ENCODE measurements at regions not wholly inside any gene's neighbourhood (a gene's known extent, or its start where the extent isn't known, plus 50 kb on each side); places are given as distances from the start of the nearest gene placed in this dataset.
"Not testable (repeated sequence)": the region's sequence is repeated elsewhere in the genome, so short reads cannot be mapped to it uniquely, and the experiment has no call there.

DNA sequence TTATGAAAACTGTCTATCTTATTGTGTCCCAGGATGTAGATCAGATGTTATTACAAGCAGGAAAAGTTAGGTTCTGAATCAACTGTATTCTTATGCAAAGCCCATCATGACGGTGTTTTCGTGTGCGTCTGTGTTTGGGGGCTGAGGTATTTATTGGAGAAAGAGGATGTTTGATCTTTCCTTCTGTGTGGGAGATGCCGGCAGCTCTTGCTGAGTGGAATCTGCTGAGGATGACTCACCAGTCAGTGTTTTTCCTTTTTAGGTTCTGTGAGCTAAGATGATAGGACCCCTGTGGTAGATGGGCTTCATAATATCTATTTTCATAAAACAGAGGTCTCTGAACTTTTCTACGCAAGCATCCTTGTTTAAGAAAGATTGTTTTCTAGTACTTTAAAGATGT lies 107.1 kb downstream of the PWWP3B start:
- peak; percentile 72 for ATAC-seq
- CTCF ChIA-PET; H4K20me1 ChIP-seq (ENCODE audit: low read length); H3K4me3 ChIP-seq (ENCODE audit: low read length); H3K9me3 ChIP-seq (ENCODE audit: low read length); H3K27ac ChIP-seq (ENCODE audit: low read length); H3K9ac ChIP-seq (ENCODE audit: low read length); H2AFZ ChIP-seq (ENCODE audit: low read length); BruUV-seq (replicated peaks); H3K9me2 ChIP-seq (replicated peaks; ENCODE audit: low read length); H3F3A ChIP-seq (ENCODE audit: low read length, unreplicated experiment); H3K79me2 ChIP-seq (ENCODE audit: low read length); intact Hi-C loops (cut with micrococcal nuclease); DNase-seq; POLR2A ChIA-PET (ENCODE audit: unreplicated experiment); H3K36me3 ChIP-seq (ENCODE audit: low read depth, low read length); H3K27me3 ChIP-seq (ENCODE audit: low read length); H3K4me2 ChIP-seq (ENCODE audit: low read length): not testable (repeated sequence)
- peaks cover 18% of the 10 kb centered on the region for H3K4me1 ChIP-seq (ENCODE audit: insufficient read depth, low read length)

DNA sequence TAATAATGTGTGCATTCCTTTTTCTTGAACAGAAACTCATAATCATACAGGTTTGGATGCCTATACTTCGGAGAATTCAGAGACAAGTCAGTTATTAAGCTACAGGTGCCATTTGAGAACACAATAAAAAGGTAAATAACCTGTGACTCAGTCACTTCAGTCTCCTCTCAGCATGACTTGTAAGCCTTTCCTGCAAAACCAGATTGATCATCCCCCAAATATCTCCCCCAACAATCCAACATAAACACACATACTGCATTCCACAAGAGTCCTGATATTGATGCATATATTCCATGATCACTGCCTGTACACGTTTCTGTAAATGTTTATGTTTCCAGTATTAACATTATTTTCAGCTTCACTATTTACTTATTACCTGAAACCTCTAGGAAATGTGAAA lies 110.8 kb downstream of the PWWP3B start:
- Histone ChIP-seq H3K9me3 (ENCODE audit: low read length) (no peaks in the 10 kb centered on the region), H3K4me1 (ENCODE audit: insufficient read depth, low read length) (peaks cover 18% of the 10 kb centered on the region), H4K20me1 (ENCODE audit: low read length) (no peaks in the 10 kb centered on the region), H2AFZ (ENCODE audit: low read length) (no peak overlapping the region), H3K27ac (ENCODE audit: low read length) (0 out of 2 replicates have a peak overlapping the region, but pooled peaks have one; percentile 3), H3F3A (ENCODE audit: low read length, unreplicated experiment) (no peaks in the 10 kb centered on the region), H3K79me2 (ENCODE audit: low read length) (no peaks in the 10 kb centered on the region), H3K36me3 (ENCODE audit: low read depth, low read length) (no peaks in the 10 kb centered on the region), H3K9ac (ENCODE audit: low read length) (no peak overlapping the region), H3K4me3 (ENCODE audit: low read length) (no peak overlapping the region), H3K4me2 (ENCODE audit: low read length) (peak overlapping the region; percentile 61), H3K27me3 (ENCODE audit: low read length) (no peaks in the 10 kb centered on the region), H3K9me2 (replicated peaks; ENCODE audit: low read length) (no peaks in the 10 kb centered on the region)
- intact Hi-C loops (cut with micrococcal nuclease), result no loop called here
- ATAC-seq, result peak; percentile 51
- no TSS peak for BruUV-seq (replicated peaks)
- TF ChIP-seq EZH2phosphoT487 (IDR thresholded peaks at IDR 0.05; ENCODE audit: borderline replicate concordance, low read length), result no peak
- TF ChIP-seq, protein P1, sequence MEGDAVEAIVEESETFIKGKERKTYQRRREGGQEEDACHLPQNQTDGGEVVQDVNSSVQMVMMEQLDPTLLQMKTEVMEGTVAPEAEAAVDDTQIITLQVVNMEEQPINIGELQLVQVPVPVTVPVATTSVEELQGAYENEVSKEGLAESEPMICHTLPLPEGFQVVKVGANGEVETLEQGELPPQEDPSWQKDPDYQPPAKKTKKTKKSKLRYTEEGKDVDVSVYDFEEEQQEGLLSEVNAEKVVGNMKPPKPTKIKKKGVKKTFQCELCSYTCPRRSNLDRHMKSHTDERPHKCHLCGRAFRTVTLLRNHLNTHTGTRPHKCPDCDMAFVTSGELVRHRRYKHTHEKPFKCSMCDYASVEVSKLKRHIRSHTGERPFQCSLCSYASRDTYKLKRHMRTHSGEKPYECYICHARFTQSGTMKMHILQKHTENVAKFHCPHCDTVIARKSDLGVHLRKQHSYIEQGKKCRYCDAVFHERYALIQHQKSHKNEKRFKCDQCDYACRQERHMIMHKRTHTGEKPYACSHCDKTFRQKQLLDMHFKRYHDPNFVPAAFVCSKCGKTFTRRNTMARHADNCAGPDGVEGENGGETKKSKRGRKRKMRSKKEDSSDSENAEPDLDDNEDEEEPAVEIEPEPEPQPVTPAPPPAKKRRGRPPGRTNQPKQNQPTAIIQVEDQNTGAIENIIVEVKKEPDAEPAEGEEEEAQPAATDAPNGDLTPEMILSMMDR (conservative IDR thresholded peaks at IDR 0.05; ENCODE audit: low read depth, low read length), result no peak
- TF ChIP-seq EZH2 (IDR thresholded peaks at IDR 0.05; ENCODE audit: low read length, unreplicated experiment), result no peak
- ChIA-PET POLR2A (ENCODE audit: unreplicated experiment) (interaction anchor here (0.7 kb wide), 1 partner anchor 176 kb away, joined by 6 read pairs; no protein-coding TSS in a partner anchor), CTCF (interaction anchor here (0.6 kb wide), 1 partner anchor 27 kb away, joined by 4 read pairs; no protein-coding TSS in a partner anchor)
- peak; percentile 77 for DNase-seq

DNA sequence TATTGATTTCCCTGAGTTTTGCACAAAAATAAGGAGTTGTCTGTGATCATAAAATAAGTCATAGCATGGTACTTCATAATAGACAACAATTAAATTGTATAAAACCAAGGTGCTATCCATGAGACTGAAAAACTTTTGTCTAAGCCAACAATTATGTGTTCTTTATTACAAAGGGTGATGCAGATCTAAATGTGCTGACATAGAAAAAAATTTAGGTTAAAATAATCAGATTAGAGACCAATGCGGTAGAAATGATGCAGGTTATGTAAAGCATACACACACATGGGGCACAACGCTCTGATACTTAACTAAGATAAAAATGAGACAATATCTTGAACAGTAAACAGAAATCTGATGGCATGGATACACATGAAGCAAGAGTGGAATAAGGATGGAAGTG lies 113.3 kb downstream of the PWWP3B start:
- TF ChIP-seq EZH2 (IDR thresholded peaks at IDR 0.05; ENCODE audit: low read length, unreplicated experiment) (no peak), EZH2phosphoT487 (IDR thresholded peaks at IDR 0.05; ENCODE audit: borderline replicate concordance, low read length) (no peak)
- TF ChIP-seq, protein P1 (conservative IDR thresholded peaks at IDR 0.05; ENCODE audit: low read depth, low read length), result no peak
- no peak overlapping the region for H3K4me2 ChIP-seq (ENCODE audit: low read length)
- no peak overlapping the region for H3K4me3 ChIP-seq (ENCODE audit: low read length)
- no peaks in the 10 kb centered on the region for H3K36me3 ChIP-seq (ENCODE audit: low read depth, low read length)
- peaks cover 26% of the 10 kb centered on the region for H3K4me1 ChIP-seq (ENCODE audit: insufficient read depth, low read length)
- no peaks in the 10 kb centered on the region for H3K27me3 ChIP-seq (ENCODE audit: low read length)
- H3K9me2 ChIP-seq (replicated peaks; ENCODE audit: low read length), result no peaks in the 10 kb centered on the region
- H3K79me2 ChIP-seq (ENCODE audit: low read length), result no peaks in the 10 kb centered on the region
- ATAC-seq (no peak), DNase-seq (no peak)
- CTCF ChIA-PET, result no interaction called here
- no peaks in the 10 kb centered on the region for H3K9me3 ChIP-seq (ENCODE audit: low read length)
- no peak overlapping the region for H2AFZ ChIP-seq (ENCODE audit: low read length)
- no peak overlapping the region for H3K27ac ChIP-seq (ENCODE audit: low read length)
- POLR2A ChIA-PET (ENCODE audit: unreplicated experiment), result no interaction called here
- no peaks in the 10 kb centered on the region for H3F3A ChIP-seq (ENCODE audit: low read length, unreplicated experiment)
- intact Hi-C loops (cut with micrococcal nuclease), result no loop called here
- no peaks in the 10 kb centered on the region for H4K20me1 ChIP-seq (ENCODE audit: low read length)
- no TSS peak for BruUV-seq (replicated peaks)
- H3K9ac ChIP-seq (ENCODE audit: low read length), result no peak overlapping the region

All from PC-3 (cell line).